ENCODE measurements at regions not wholly inside any gene's neighbourhood (a gene's known extent, or its start where the extent isn't known, plus 50 kb on each side); places are given as distances from the start of the nearest gene placed in this dataset.

GRCh38 chr4:184316821-184317220, 99.1 kb upstream of the ENPP6 start:
- no peak for TF ChIP-seq CTCF (IDR thresholded peaks at IDR 0.05)
- TF ChIP-seq POLR2A (IDR thresholded peaks at IDR 0.05), result no peak
- TF ChIP-seq POLR2AphosphoS5 (IDR thresholded peaks at IDR 0.05), result no peak
